Suprapubic skin (tissue), 3 donors: ENCODE measurements at regions not wholly inside any gene's neighbourhood (a gene's known extent, or its start where the extent isn't known, plus 50 kb on each side); places are given as distances from the start of the nearest gene placed in this dataset.

Experiments
- POLR2A ChIP-seq, 2 donors: fragments of 450-650 bp; IDR thresholded peaks; one replicate each; pipeline ENCODE4 v1.6.1; 2017; ENCODE audit warnings: antibody characterized with exemption in 2 of 2, mild to moderate bottlenecking in 2 of 2, moderate library complexity in 2 of 2
- TF ChIP-seq, protein P1 (sequence below), 2 donors: fragments of 200-600 bp in 1 of 2; fragments of 450-650 bp in 1 of 2; sonication (generic) in 1 of 2; IDR thresholded peaks; one replicate each; pipeline ENCODE4 v1.5.1; 2016 to 2019; ENCODE audit warnings: antibody characterized with exemption in 2 of 2, mild to moderate bottlenecking in 1 of 2, moderate library complexity in 1 of 2

DNA sequence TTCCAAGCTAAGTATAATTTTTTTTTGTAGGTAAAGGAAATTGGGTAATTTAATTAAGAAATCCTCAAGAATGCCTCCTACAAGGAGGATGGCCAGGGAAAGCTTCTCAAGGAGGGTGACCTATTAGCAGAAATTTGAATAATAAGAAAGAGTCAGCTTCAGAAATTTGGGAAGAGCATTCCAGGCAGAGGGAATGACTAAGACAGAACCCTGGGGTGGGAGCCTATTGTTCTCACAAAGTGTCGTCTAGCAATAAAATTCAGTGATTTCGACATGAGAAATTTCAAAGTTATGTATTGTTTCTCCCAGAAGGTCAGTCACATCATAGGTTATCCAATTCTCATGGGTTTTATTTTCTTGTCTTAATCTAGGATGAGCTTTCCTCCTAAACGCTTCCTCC is 1168.4 kb downstream of the AACS start:
- no peak for TF ChIP-seq POLR2A (IDR thresholded peaks at IDR 0.05)
- TF ChIP-seq, protein P1, sequence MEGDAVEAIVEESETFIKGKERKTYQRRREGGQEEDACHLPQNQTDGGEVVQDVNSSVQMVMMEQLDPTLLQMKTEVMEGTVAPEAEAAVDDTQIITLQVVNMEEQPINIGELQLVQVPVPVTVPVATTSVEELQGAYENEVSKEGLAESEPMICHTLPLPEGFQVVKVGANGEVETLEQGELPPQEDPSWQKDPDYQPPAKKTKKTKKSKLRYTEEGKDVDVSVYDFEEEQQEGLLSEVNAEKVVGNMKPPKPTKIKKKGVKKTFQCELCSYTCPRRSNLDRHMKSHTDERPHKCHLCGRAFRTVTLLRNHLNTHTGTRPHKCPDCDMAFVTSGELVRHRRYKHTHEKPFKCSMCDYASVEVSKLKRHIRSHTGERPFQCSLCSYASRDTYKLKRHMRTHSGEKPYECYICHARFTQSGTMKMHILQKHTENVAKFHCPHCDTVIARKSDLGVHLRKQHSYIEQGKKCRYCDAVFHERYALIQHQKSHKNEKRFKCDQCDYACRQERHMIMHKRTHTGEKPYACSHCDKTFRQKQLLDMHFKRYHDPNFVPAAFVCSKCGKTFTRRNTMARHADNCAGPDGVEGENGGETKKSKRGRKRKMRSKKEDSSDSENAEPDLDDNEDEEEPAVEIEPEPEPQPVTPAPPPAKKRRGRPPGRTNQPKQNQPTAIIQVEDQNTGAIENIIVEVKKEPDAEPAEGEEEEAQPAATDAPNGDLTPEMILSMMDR (IDR thresholded peaks at IDR 0.05), result no peak
